ENCODE measurements at regions not wholly inside any gene's neighbourhood (a gene's known extent, or its start where the extent isn't known, plus 50 kb on each side); places are given as distances from the start of the nearest gene placed in this dataset.
"Not testable (repeated sequence)": the region's sequence is repeated elsewhere in the genome, so short reads cannot be mapped to it uniquely, and the experiment has no call there.

DNA sequence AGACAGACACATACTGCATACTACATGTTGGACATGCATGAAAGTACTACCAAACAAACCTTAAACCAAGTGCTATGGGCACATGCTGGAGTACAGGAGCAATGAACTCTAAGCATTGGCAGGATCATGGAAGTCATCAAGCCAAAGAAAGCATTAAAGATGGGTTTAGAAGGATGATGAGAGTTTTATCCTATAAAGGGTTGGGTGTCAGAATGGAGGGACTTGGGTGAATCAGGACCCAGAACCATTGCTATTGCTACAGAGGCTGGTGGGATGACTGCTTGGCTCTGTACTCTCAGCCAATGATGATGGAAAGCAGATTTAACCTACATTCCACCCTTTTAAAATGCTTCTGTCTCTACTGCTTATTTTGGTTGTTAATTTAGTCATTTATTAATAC, 233.9 kb upstream of the EDA2R start:
- DNase-seq (ENCODE audit: insufficient read length, low spot score) = no peak
- TF ChIP-seq, protein P1, sequence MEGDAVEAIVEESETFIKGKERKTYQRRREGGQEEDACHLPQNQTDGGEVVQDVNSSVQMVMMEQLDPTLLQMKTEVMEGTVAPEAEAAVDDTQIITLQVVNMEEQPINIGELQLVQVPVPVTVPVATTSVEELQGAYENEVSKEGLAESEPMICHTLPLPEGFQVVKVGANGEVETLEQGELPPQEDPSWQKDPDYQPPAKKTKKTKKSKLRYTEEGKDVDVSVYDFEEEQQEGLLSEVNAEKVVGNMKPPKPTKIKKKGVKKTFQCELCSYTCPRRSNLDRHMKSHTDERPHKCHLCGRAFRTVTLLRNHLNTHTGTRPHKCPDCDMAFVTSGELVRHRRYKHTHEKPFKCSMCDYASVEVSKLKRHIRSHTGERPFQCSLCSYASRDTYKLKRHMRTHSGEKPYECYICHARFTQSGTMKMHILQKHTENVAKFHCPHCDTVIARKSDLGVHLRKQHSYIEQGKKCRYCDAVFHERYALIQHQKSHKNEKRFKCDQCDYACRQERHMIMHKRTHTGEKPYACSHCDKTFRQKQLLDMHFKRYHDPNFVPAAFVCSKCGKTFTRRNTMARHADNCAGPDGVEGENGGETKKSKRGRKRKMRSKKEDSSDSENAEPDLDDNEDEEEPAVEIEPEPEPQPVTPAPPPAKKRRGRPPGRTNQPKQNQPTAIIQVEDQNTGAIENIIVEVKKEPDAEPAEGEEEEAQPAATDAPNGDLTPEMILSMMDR (IDR thresholded peaks at IDR 0.05; ENCODE audit: insufficient read depth, missing control alignments) = no peak
- FAIRE-seq = no peak

DNA sequence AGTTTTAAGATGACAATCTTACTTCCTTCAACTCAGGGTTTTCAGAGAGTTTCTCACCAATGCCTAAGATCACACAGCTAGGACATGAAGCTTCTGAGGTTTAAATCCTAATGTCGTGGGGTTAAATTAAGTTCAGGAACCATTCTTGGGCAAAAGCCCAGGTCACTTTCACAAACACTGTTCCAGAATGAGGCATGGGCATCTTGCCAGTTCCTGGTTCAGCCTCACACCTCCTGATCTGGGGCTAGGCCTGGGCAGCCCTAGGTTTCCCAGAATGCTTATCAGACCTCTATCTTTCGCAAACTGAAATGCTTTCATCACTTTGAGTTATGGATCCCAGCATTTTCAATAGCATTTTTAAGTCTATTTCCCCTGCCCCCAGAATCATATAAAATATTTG, 224.8 kb upstream of the EDA2R start:
- DNase-seq (ENCODE audit: insufficient read length, low spot score) (no peak), FAIRE-seq (no peak)
- TF ChIP-seq, protein P1 (IDR thresholded peaks at IDR 0.05; ENCODE audit: insufficient read depth, missing control alignments) = no peak

DNA sequence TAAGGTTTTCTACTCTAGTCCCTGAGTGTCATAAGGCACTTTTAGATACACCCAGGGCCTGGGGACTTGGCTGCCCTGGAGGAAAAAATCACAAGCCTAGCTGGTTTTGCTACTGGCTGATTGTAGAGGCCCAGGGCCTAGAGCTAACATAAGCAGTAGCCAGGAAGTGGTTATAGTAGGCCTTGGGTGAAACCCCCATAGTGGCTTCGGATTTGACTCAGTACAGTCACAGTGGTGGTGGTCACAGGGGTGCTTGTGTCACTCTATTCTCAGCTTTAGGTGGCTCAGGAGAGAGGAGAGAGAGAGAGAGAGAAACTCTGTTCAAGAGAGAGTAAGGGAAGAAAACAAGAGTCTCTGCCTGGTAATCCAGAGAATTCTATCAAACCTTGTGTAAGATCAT, 194.5 kb upstream of the EDA2R start:
- FAIRE-seq (no peak), DNase-seq (ENCODE audit: insufficient read length, low spot score) (no peak)
- TF ChIP-seq, protein P1 (IDR thresholded peaks at IDR 0.05; ENCODE audit: insufficient read depth, missing control alignments) = no peak

DNA sequence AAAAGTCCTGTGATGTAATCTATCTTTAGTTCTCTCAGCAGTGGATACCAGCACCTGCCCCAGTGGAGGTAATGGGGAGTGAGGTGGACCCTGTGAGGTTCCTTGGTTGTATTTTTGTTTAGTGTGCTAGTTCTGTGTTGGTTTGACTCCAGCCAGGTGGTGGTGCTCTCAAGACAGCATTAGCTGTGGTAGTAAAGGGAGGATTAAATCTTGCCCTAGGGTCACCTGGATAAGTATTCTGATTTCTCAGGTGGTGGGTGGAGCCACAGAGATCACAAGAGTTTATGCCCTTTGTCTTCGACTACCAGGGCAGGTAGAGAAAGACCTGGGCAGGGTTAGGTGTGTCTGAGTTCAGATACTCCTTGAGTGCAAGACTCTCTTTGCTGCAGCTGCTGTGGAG, 176.3 kb upstream of the EDA2R start:
- TF ChIP-seq, protein P1 (IDR thresholded peaks at IDR 0.05; ENCODE audit: insufficient read depth, missing control alignments) = no peak
- DNase-seq (ENCODE audit: insufficient read length, low spot score) = no peak
- FAIRE-seq = no peak

DNA sequence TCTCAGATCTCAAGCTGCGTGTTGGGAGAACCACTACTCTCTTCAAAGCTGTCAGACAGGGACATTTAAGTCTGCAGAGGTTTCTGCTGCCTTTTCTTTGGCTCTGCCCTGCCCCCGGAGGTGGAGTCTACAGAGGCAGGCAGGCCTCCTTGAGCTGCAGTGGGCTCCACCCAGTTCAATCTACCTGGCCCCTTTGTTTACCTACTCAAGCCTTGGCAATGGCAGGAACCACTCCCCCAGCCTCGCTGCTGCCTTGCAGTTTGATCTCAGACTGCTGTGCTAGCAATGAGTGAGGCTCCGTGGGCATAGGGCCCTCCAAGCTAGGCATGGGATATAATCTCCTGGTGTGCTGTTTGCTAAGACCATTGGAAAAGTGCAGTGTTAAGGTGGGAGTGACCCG, 155.6 kb upstream of the EDA2R start:
- FAIRE-seq; DNase-seq (ENCODE audit: insufficient read length, low spot score): not testable (repeated sequence)

DNA sequence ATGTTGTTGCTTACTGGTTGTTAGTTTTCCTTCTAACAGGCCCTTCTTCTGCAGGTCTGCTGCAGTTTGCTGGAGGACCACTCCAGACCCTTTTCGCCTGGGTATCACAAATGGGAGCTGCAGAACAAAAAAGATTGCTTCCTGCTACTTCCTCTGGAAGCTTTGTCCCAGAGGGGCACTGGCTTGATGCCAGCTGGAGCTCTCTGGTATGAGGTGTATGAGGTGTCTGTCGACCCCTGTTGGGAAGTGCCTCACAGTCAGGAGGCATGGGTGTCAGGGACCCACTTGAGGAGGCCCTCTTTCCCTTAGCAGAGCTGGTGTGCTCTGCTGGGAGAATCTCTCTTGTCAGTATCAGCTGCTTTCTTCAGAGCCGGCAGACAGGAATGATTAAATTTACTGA, 127.4 kb upstream of the EDA2R start:
- no peak for DNase-seq (ENCODE audit: insufficient read length, low spot score)
- no peak for FAIRE-seq
- TF ChIP-seq, protein P1 (IDR thresholded peaks at IDR 0.05; ENCODE audit: insufficient read depth, missing control alignments) = no peak

DNA sequence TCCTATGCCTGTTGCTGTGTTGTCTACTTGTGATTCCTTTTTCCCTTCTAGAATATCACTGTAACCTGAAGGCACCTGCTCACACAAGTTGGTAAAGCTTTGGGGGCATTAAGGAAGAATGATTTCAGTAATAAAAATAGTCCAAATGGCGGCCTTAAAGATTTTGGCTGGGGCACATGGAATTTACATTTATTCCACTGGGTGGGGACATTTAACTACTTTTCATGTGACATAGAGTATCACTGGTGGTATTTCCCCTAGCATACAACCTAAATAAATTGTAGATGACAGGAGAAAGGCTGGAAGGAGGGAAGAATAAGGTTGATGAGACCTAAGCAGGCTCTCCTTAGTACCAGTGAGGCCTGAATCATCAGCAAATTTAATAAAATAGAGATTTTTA, 121.8 kb upstream of the EDA2R start:
- DNase-seq (ENCODE audit: insufficient read length, low spot score) = no peak
- no peak for FAIRE-seq
- TF ChIP-seq, protein P1 (IDR thresholded peaks at IDR 0.05; ENCODE audit: insufficient read depth, missing control alignments) = no peak

DNA sequence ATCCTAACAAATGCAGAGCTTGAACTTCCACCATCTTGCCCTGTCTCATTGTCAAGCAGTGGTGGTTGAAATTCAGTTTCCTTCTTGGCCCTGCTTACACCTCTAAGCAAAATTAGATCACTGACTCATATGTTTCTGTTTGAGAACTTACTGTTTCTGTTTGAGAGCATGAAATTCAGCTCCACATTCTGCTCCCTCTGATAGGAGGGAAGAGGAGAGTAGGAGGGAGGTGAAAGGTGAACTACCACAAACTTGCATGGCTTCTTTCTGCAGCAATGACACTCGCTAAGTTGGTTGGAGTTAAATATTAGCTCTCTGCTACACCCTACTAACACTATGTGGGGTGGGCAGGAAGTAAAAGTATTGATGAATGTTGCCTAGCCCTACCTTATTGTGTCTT, 117.8 kb upstream of the EDA2R start:
- TF ChIP-seq, protein P1 (IDR thresholded peaks at IDR 0.05; ENCODE audit: insufficient read depth, missing control alignments) = no peak
- no peak for FAIRE-seq
- no peak for DNase-seq (ENCODE audit: insufficient read length, low spot score)

Measured in D721Med (cell line).